ENCODE measurements at regions not wholly inside any gene's neighbourhood (a gene's known extent, or its start where the extent isn't known, plus 50 kb on each side); places are given as distances from the start of the nearest gene placed in this dataset.

GRCh38 chr5:2929779-2930178 is 178.3 kb upstream of the IRX2 start:
- no peak for DNase-seq (ENCODE audit: low spot score in 2 of 2)
- 88 to 91% methylated on average over 10 of the region's 10 CpGs for WGBS, 2 donors
- Histone ChIP-seq H3K36me3 (no peaks in the 10 kb centered on the region), H3K4me1 (no peaks in the 10 kb centered on the region), H3K27me3 (no peaks in the 10 kb centered on the region), H3K4me3 (no peak overlapping the region), H3K9me3 (peaks cover 0 to 5% (median 0%) of the 10 kb centered on the region in 4 donors), H3K27ac (no peak overlapping the region)
- no peak for TF ChIP-seq CTCF (IDR thresholded peaks at IDR 0.05)

GRCh38 chr5:2921651-2922050 is 170.2 kb upstream of the IRX2 start:
- H3K36me3 ChIP-seq = no peaks in the 10 kb centered on the region
- no peak overlapping the region for H3K27ac ChIP-seq
- H3K9me3 ChIP-seq = peaks cover 0 to 32% (median 0%) of the 10 kb centered on the region in 4 donors
- TF ChIP-seq POLR2A (IDR thresholded peaks at IDR 0.05) (no peak), EP300 (IDR thresholded peaks at IDR 0.05) (no peak), CTCF (IDR thresholded peaks at IDR 0.05) (no peak)
- no peak for DNase-seq (ENCODE audit: low spot score in 2 of 2)
- no peaks in the 10 kb centered on the region for H3K27me3 ChIP-seq
- H3K4me1 ChIP-seq = no peaks in the 10 kb centered on the region
- no peak overlapping the region for H3K4me3 ChIP-seq
- WGBS, 2 donors = 91 to 98% methylated on average over 9 of the region's 9 CpGs

GRCh38 chr5:2921176-2921575 is 169.7 kb upstream of the IRX2 start:
- DNase-seq (ENCODE audit: low spot score in 2 of 2) = no peak
- no peaks in the 10 kb centered on the region for H3K27me3 ChIP-seq
- H3K36me3 ChIP-seq = no peaks in the 10 kb centered on the region
- H3K4me1 ChIP-seq = no peaks in the 10 kb centered on the region
- 95 to 98% methylated on average over 3 to 4 of the region's 5 CpGs for WGBS, 2 donors
- no peak overlapping the region for H3K4me3 ChIP-seq
- H3K27ac ChIP-seq = no peak overlapping the region
- H3K9me3 ChIP-seq = peaks cover 0 to 32% (median 0%) of the 10 kb centered on the region in 4 donors
- no peak for TF ChIP-seq POLR2A (IDR thresholded peaks at IDR 0.05)

GRCh38 chr5:2920312-2920711 is 168.8 kb upstream of the IRX2 start:
- Histone ChIP-seq H3K27me3 (no peaks in the 10 kb centered on the region), H3K9me3 (peaks cover 0 to 32% (median 0%) of the 10 kb centered on the region in 4 donors), H3K36me3 (no peaks in the 10 kb centered on the region), H3K4me1 (no peaks in the 10 kb centered on the region), H3K4me3 (no peak overlapping the region), H3K27ac (no peak overlapping the region)
- no peak for DNase-seq (ENCODE audit: low spot score in 2 of 2)
- no peak for TF ChIP-seq POLR2A (IDR thresholded peaks at IDR 0.05)
- no peak for TF ChIP-seq EP300 (IDR thresholded peaks at IDR 0.05)
- TF ChIP-seq CTCF (IDR thresholded peaks at IDR 0.05) = no peak
- 73 to 82% methylated on average over 5 of the region's 5 CpGs for WGBS, 2 donors

GRCh38 chr5:2919310-2920018 is 168.0 kb upstream of the IRX2 start:
- WGBS, 2 donors = 87 to 90% methylated on average over 8 to 11 of the region's 11 CpGs
- H3K27ac ChIP-seq = no peak overlapping the region
- H3K4me3 ChIP-seq = no peak overlapping the region
- H3K27me3 ChIP-seq = no peaks in the 10 kb centered on the region
- no peak for DNase-seq (ENCODE audit: low spot score in 2 of 2)
- no peaks in the 10 kb centered on the region for H3K4me1 ChIP-seq
- no peaks in the 10 kb centered on the region for H3K36me3 ChIP-seq
- TF ChIP-seq CTCF (IDR thresholded peaks at IDR 0.05) (no peak), POLR2A (IDR thresholded peaks at IDR 0.05) (no peak), EP300 (IDR thresholded peaks at IDR 0.05) (no peak)
- peaks cover 0 to 35% (median 0%) of the 10 kb centered on the region in 4 donors for H3K9me3 ChIP-seq

All from tibial nerve (tissue), 4 donors.